CD4-positive, alpha-beta T cell (primary cell): ENCODE measurements at regions not wholly inside any gene's neighbourhood (a gene's known extent, or its start where the extent isn't known, plus 50 kb on each side); places are given as distances from the start of the nearest gene placed in this dataset.

ENCODE experiments used
- ATAC-seq: fragments of 200-7000 bp; cut with Tn5 transposase; one replicate; pipeline ENCODE4 v1.10.0; 2022; ENCODE audit warnings: mild to moderate bottlenecking; ENCODE audit not compliant: poor library complexity
- CTCF ChIA-PET: fragments of 350-600 bp; sonication (Branson Sonifier 250); formaldehyde crosslinking; loops from one replicate; lab custom pipeline; 2021; ENCODE audit warnings: antibody characterized with exemption, inconsistent platforms; lab: Charles Lee
- POLR2A ChIA-PET: fragments of 350-600 bp; sonication (Branson Sonifier 250); formaldehyde crosslinking; loops from one replicate; lab custom pipeline; 2021; ENCODE audit warnings: antibody characterized with exemption, inconsistent platforms; lab: Charles Lee
- DNase-seq, 14 experiments: peaks; one replicate each; pipeline ENCODE4 v3.0.0-alpha.2; 2013 to 2020; ENCODE audit warnings: mixed read lengths in 2 of 14
- H3K27ac ChIP-seq, 2 donors: one replicate each; pipeline versions ENCODE4 v1.5.1 to v1.7.0; 2013; ENCODE audit warnings: low read length in 2 of 2, low read depth in 1 of 2, mild to moderate bottlenecking in 1 of 2
- H3K27me3 ChIP-seq, 2 experiments: 1 replicate in 1 of 2; 2 replicates in 1 of 2; pipeline versions ENCODE4 v1.6.1 to v1.7.0; 2013; ENCODE audit warnings: low read length in 2 of 2, control low read depth in 1 of 2, mild to moderate bottlenecking in 1 of 2, moderate library complexity in 1 of 2; ENCODE audit not compliant: insufficient read depth in 2 of 2, control insufficient read depth in 1 of 2
- H3K36me3 ChIP-seq: one replicate; pipeline ENCODE4 v1.6.1; 2013; ENCODE audit warnings: low read length, control low read depth; ENCODE audit not compliant: insufficient read depth
- H3K4me1 ChIP-seq: one replicate; pipeline ENCODE4 v1.6.1; 2013; ENCODE audit warnings: low read length, control low read depth; ENCODE audit not compliant: insufficient read depth
- H3K4me3 ChIP-seq: one replicate; pipeline ENCODE4 v1.5.1; 2013; ENCODE audit warnings: mild to moderate bottlenecking, low read length, moderate library complexity
- H3K9me3 ChIP-seq, 2 experiments: 1 replicate in 1 of 2; 2 replicates in 1 of 2; pipeline versions ENCODE4 v1.6.1 to v1.7.0; 2013; ENCODE audit warnings: low read length in 2 of 2, mild to moderate bottlenecking in 2 of 2, control low read depth in 1 of 2, moderate library complexity in 1 of 2; ENCODE audit not compliant: control insufficient read depth in 1 of 2, insufficient read depth in 1 of 2
- H3K27ac Mint-ChIP-seq: one replicate; pipeline ENCODE4 v1.8.0; 2020; ENCODE audit warnings: mixed read lengths
- H3K27me3 Mint-ChIP-seq: one replicate; pipeline ENCODE4 v1.8.0; 2021; ENCODE audit warnings: mixed read lengths
- H3K36me3 Mint-ChIP-seq: one replicate; pipeline ENCODE4 v1.8.0; 2021; ENCODE audit warnings: low read depth, mixed read lengths
- H3K4me1 Mint-ChIP-seq: one replicate; pipeline ENCODE4 v1.8.0; 2021; ENCODE audit warnings: low read depth, mixed read lengths
- H3K4me3 Mint-ChIP-seq: one replicate; pipeline ENCODE4 v1.8.0; 2020; ENCODE audit warnings: mild to moderate bottlenecking, mixed read lengths
- H3K9me3 Mint-ChIP-seq: one replicate; pipeline ENCODE4 v1.8.0; 2020; ENCODE audit warnings: mixed read lengths
- intact Hi-C, 2 experiments: fragments of 100-400 bp; cut with DNase I in 1 of 2; cut with micrococcal nuclease in 1 of 2; formaldehyde crosslinking; loops; one replicate each; pipeline versions ENCODE4 v1.15.1 to v1.9.0; 2023 to 2025; cut with DNase I, micrococcal nuclease
- TF ChIP-seq, protein P1 (sequence below): fragments of 200-600 bp; IDR thresholded peaks from one replicate; pipeline ENCODE4 v1.8.0; 2022; ENCODE audit warnings: antibody characterized with exemption, mild to moderate bottlenecking

- H3K4me1 ChIP-seq, result no peaks in the 10 kb centered on the region
- intact Hi-C loops, result no loop called here
- TF ChIP-seq, protein P1, sequence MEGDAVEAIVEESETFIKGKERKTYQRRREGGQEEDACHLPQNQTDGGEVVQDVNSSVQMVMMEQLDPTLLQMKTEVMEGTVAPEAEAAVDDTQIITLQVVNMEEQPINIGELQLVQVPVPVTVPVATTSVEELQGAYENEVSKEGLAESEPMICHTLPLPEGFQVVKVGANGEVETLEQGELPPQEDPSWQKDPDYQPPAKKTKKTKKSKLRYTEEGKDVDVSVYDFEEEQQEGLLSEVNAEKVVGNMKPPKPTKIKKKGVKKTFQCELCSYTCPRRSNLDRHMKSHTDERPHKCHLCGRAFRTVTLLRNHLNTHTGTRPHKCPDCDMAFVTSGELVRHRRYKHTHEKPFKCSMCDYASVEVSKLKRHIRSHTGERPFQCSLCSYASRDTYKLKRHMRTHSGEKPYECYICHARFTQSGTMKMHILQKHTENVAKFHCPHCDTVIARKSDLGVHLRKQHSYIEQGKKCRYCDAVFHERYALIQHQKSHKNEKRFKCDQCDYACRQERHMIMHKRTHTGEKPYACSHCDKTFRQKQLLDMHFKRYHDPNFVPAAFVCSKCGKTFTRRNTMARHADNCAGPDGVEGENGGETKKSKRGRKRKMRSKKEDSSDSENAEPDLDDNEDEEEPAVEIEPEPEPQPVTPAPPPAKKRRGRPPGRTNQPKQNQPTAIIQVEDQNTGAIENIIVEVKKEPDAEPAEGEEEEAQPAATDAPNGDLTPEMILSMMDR, result no peak
- H3K9me3 ChIP-seq, result peaks cover 0 to 6% of the 10 kb centered on the region in 2 experiments
- Mint-ChIP-seq H3K9me3 (peaks cover 2% of the 10 kb centered on the region), H3K4me1 (no peaks in the 10 kb centered on the region), H3K27ac (no peak overlapping the region), H3K27me3 (no peaks in the 10 kb centered on the region), H3K36me3 (no peaks in the 10 kb centered on the region), H3K4me3 (no peak overlapping the region)
- no peaks in the 10 kb centered on the region for H3K36me3 ChIP-seq
- DNase-seq, result no peak
- ChIA-PET POLR2A (no interaction called here), CTCF (no interaction called here)
- no peak overlapping the region for H3K27ac ChIP-seq
- no peak for ATAC-seq
- no peaks in the 10 kb centered on the region for H3K27me3 ChIP-seq
- H3K4me3 ChIP-seq, result no peak overlapping the region
Observed at GRCh38 chr6:94535798-94536197, 1041.5 kb upstream of the MANEA start.

GRCh38 chr6:94511502-94512088 is 1065.7 kb upstream of the MANEA start:
- DNase-seq (no peak), ATAC-seq (no peak)
- H3K27ac ChIP-seq, result no peak overlapping the region
- no peaks in the 10 kb centered on the region for H3K27me3 ChIP-seq
- no peak overlapping the region for H3K4me3 Mint-ChIP-seq
- H3K9me3 ChIP-seq, result peaks cover 0 to 15% of the 10 kb centered on the region in 2 experiments
- no peak overlapping the region for H3K27ac Mint-ChIP-seq
- peaks cover 11% of the 10 kb centered on the region for H3K9me3 Mint-ChIP-seq
- ChIA-PET CTCF (no interaction called here), POLR2A (no interaction called here)
- no peaks in the 10 kb centered on the region for H3K36me3 ChIP-seq
- no peaks in the 10 kb centered on the region for H3K36me3 Mint-ChIP-seq
- TF ChIP-seq, protein P1, result no peak
- no peaks in the 10 kb centered on the region for H3K27me3 Mint-ChIP-seq
- no peaks in the 10 kb centered on the region for H3K4me1 ChIP-seq
- intact Hi-C loops, result no loop called here
- H3K4me3 ChIP-seq, result no peak overlapping the region
- no peaks in the 10 kb centered on the region for H3K4me1 Mint-ChIP-seq

GRCh38 chr6:94510877-94511276 is 1066.5 kb upstream of the MANEA start:
- intact Hi-C loops, result no loop called here
- TF ChIP-seq, protein P1, result no peak
- CTCF ChIA-PET, result no interaction called here

More at GRCh38 chr6:94510877-94511276, 1066.5 kb upstream of the MANEA start:
- no peaks in the 10 kb centered on the region for H3K27me3 ChIP-seq
- H3K27ac ChIP-seq, result no peak overlapping the region
- ATAC-seq (no peak), DNase-seq (peak in 1 of 14 experiments; percentile 12)
- H3K36me3 ChIP-seq, result no peaks in the 10 kb centered on the region
- no peak overlapping the region for H3K4me3 ChIP-seq
- POLR2A ChIA-PET, result no interaction called here
- Mint-ChIP-seq H3K9me3 (peaks cover 8% of the 10 kb centered on the region), H3K4me3 (no peak overlapping the region), H3K4me1 (no peaks in the 10 kb centered on the region), H3K27me3 (no peaks in the 10 kb centered on the region), H3K27ac (no peak overlapping the region), H3K36me3 (no peaks in the 10 kb centered on the region)
- no peaks in the 10 kb centered on the region for H3K4me1 ChIP-seq
- H3K9me3 ChIP-seq, result peaks cover 0 to 15% of the 10 kb centered on the region in 2 experiments
